Prostate gland (tissue), 2 donors: ENCODE measurements at regions not wholly inside any gene's neighbourhood (a gene's known extent, or its start where the extent isn't known, plus 50 kb on each side); places are given as distances from the start of the nearest gene placed in this dataset.

ENCODE experiments used
- CTCF ChIP-seq, 4 experiments: fragments of 200-600 bp in 2 of 4; fragments of 450-650 bp in 2 of 4; sonication (generic) in 2 of 4; IDR thresholded peaks; 1 replicate in 3 of 4; 2 replicates in 1 of 4; pipeline ENCODE4 v1.5.1; 2016 to 2019; ENCODE audit warnings: antibody characterized with exemption in 4 of 4, mild to moderate bottlenecking in 2 of 4, moderate library complexity in 2 of 4
- POLR2A ChIP-seq: fragments of 450-650 bp; IDR thresholded peaks from one replicate; pipeline ENCODE4 v1.6.1; 2016; ENCODE audit warnings: antibody characterized with exemption, mild to moderate bottlenecking
- POLR2AphosphoS5 ChIP-seq: sonication (generic); formaldehyde crosslinking; IDR thresholded peaks from one replicate; pipeline ENCODE4 v1.6.1; 2017; ENCODE audit warnings: antibody characterized with exemption

DNA sequence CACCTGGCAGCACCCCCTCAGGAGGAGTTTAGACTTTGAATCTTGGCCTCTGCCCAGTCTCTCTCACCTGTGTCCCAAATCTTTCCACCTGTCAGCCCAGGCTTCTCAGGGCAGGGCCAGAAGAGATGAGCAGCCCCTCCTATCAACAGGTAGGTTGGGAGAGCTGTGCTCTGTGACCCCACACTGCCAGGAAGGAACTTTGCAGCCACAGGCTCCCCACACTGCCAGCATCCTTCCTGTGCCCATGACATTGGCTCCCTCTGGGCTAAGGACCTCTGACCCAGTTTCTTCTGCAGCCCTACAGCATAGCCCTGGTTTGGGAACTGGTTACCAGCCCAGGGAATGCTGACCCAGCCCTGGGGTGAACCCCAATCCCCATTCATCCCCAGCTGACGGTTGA is 115.7 kb upstream of the IQSEC1 start:
- TF ChIP-seq CTCF (IDR thresholded peaks at IDR 0.05): no peak
- no peak for TF ChIP-seq POLR2A
- TF ChIP-seq POLR2AphosphoS5: no peak
